ENCODE measurements at regions not wholly inside any gene's neighbourhood (a gene's known extent, or its start where the extent isn't known, plus 50 kb on each side); places are given as distances from the start of the nearest gene placed in this dataset.

GRCh38 chr5:114243972-114244317, 117.9 kb upstream of the KCNN2 start:
- Histone ChIP-seq H3K4me1 (no peaks in the 10 kb centered on the region), H3K27me3 (no peaks in the 10 kb centered on the region), H3K9me3 (no peaks in the 10 kb centered on the region), H3K4me3 (no peak overlapping the region), H3K27ac (no peak overlapping the region), H3K36me3 (no peaks in the 10 kb centered on the region)
- TF ChIP-seq, protein P1, sequence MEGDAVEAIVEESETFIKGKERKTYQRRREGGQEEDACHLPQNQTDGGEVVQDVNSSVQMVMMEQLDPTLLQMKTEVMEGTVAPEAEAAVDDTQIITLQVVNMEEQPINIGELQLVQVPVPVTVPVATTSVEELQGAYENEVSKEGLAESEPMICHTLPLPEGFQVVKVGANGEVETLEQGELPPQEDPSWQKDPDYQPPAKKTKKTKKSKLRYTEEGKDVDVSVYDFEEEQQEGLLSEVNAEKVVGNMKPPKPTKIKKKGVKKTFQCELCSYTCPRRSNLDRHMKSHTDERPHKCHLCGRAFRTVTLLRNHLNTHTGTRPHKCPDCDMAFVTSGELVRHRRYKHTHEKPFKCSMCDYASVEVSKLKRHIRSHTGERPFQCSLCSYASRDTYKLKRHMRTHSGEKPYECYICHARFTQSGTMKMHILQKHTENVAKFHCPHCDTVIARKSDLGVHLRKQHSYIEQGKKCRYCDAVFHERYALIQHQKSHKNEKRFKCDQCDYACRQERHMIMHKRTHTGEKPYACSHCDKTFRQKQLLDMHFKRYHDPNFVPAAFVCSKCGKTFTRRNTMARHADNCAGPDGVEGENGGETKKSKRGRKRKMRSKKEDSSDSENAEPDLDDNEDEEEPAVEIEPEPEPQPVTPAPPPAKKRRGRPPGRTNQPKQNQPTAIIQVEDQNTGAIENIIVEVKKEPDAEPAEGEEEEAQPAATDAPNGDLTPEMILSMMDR (IDR thresholded peaks at IDR 0.05), result no peak
- no peak for TF ChIP-seq POLR2AphosphoS5 (IDR thresholded peaks at IDR 0.05)
- no peak for TF ChIP-seq POLR2A (IDR thresholded peaks at IDR 0.05)
- intact Hi-C loops (cut with DNase I; ENCODE audit: low total_unique reads), result no loop called here
- DNase-seq (ENCODE audit: low spot score in 2 of 2), result no peak

DNA sequence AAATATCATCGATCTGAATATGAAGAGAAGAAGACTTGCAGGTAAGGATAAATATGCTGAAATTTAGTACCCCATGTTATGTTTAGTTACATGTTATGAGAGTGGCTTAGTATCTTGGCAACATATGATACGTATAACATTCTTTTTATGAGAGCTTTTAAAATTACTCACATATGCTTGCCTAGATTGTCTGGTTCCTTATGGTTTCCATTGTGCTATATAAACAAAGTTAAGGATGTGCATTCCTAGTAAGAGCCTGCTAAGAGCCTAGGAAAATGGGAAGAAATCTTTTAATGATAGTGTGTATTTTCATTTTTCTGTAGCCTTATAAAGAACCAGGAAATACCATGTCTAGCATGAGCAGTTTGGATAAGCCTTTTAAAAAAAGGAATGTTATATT, 112.0 kb upstream of the KCNN2 start:
- H3K27ac ChIP-seq, result no peak overlapping the region
- no peak for DNase-seq (ENCODE audit: low spot score in 2 of 2)
- TF ChIP-seq, protein P1 (IDR thresholded peaks at IDR 0.05), result no peak
- TF ChIP-seq POLR2A (IDR thresholded peaks at IDR 0.05) (no peak), POLR2AphosphoS5 (IDR thresholded peaks at IDR 0.05) (no peak)
- H3K9me3 ChIP-seq, result no peaks in the 10 kb centered on the region
- intact Hi-C loops (cut with DNase I; ENCODE audit: low total_unique reads), result no loop called here
- H3K36me3 ChIP-seq, result no peaks in the 10 kb centered on the region
- H3K27me3 ChIP-seq, result no peaks in the 10 kb centered on the region
- no peak overlapping the region for H3K4me3 ChIP-seq
- no peaks in the 10 kb centered on the region for H3K4me1 ChIP-seq

DNA sequence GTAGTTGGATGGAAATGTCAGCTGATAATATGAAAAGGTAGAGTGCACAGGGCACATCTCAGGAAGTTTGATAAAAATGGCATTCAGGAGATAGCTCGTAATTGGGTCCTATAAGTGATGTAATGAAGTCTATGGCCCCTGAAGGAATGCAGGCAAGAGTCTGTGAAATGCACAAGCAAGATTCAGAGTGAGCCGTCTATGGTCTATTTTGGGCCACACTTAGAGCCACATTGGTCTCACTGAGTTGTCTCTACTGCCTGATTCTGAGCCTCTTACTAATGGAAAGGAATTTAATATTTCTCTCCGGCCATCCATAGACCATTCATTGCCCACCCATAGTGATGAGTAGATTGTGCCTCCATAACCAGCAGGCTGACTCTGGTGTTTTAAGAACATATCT, 111.3 kb upstream of the KCNN2 start:
- Histone ChIP-seq H3K4me1 (no peaks in the 10 kb centered on the region), H3K9me3 (no peaks in the 10 kb centered on the region), H3K36me3 (no peaks in the 10 kb centered on the region), H3K4me3 (no peak overlapping the region), H3K27me3 (no peaks in the 10 kb centered on the region), H3K27ac (no peak overlapping the region)
- intact Hi-C loops (cut with DNase I; ENCODE audit: low total_unique reads), result no loop called here
- TF ChIP-seq POLR2AphosphoS5 (IDR thresholded peaks at IDR 0.05) (no peak), POLR2A (IDR thresholded peaks at IDR 0.05) (no peak)
- TF ChIP-seq, protein P1 (IDR thresholded peaks at IDR 0.05), result no peak
- no peak for DNase-seq (ENCODE audit: low spot score in 2 of 2)

- intact Hi-C loops (cut with DNase I; ENCODE audit: low total_unique reads), result no loop called here
- DNase-seq (ENCODE audit: low spot score in 2 of 2), result no peak
- no peak overlapping the region for H3K4me3 ChIP-seq
- no peak overlapping the region for H3K27ac ChIP-seq
- no peaks in the 10 kb centered on the region for H3K4me1 ChIP-seq
- H3K9me3 ChIP-seq, result no peaks in the 10 kb centered on the region
- TF ChIP-seq POLR2A (IDR thresholded peaks at IDR 0.05), result no peak
- TF ChIP-seq, protein P1 (IDR thresholded peaks at IDR 0.05), result no peak
- H3K36me3 ChIP-seq, result no peaks in the 10 kb centered on the region
- no peaks in the 10 kb centered on the region for H3K27me3 ChIP-seq
Measured at GRCh38 chr5:114252226-114252625, 109.6 kb upstream of the KCNN2 start.

DNA sequence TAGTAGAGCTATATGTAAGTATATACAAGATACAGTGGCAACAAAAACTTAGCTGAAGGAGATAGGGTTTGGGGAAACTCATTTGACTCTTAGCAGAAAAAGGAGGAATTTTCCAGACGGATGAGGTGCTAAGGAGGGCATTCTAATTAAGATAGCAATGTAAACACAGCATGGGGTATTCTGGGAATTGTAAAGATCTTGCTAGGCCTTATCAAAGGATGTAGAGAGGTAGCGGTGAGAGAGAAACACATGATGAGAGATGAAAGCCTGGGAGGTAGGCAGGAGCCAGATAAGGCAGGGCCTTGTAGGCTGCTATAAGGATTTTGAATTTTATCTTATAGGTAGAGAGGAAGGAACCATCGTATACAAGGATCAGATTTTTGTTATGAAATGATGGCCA, 106.6 kb upstream of the KCNN2 start:
- Histone ChIP-seq H3K27me3 (no peaks in the 10 kb centered on the region), H3K4me3 (no peak overlapping the region), H3K27ac (no peak overlapping the region), H3K9me3 (no peaks in the 10 kb centered on the region), H3K36me3 (no peaks in the 10 kb centered on the region), H3K4me1 (no peaks in the 10 kb centered on the region)
- no peak for DNase-seq (ENCODE audit: low spot score in 2 of 2)
- intact Hi-C loops (cut with DNase I; ENCODE audit: low total_unique reads), result no loop called here
- TF ChIP-seq POLR2A (IDR thresholded peaks at IDR 0.05), result no peak
- TF ChIP-seq, protein P1 (IDR thresholded peaks at IDR 0.05), result no peak
- no peak for TF ChIP-seq POLR2AphosphoS5 (IDR thresholded peaks at IDR 0.05)

Measured in breast epithelium (tissue), 4 donors.